NOMO-1 (cell line): ENCODE measurements at regions not wholly inside any gene's neighbourhood (a gene's known extent, or its start where the extent isn't known, plus 50 kb on each side); places are given as distances from the start of the nearest gene placed in this dataset.
"Not testable (repeated sequence)": the region's sequence is repeated elsewhere in the genome, so short reads cannot be mapped to it uniquely, and the experiment has no call there.

Experiments
- DNase-seq, 2 experiments: peaks; one replicate each; lab custom pipeline; 2025; ENCODE audit not compliant: unreplicated experiment in 2 of 2; lab: John Stamatoyannopoulos, UW

DNA sequence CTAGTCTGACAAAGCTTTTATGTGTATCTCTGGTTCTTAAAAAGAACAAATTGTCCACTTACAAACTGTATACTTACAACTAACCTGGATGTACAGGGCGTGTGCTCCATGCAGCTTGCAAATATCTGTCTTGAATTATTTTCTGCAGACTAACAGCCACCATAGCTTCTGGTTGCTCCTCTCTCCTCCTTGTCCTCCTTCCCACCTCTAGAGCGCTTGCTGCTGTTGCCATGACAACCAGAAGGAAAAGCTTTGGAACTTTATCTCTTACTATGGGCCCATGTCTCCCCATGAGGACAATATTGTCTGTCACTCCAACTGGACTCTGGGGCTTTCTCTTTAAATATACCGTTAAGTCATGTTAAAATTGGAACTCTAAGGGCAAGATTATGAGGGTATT is 71.5 kb upstream of the DHX40 start:
- no peak for DNase-seq

- DNase-seq, result no peak
Observed at GRCh38 chr17:59494757-59495368, 70.5 kb upstream of the DHX40 start.

GRCh38 chr17:59496178-59496577 is 69.2 kb upstream of the DHX40 start:
- no peak for DNase-seq

DNA sequence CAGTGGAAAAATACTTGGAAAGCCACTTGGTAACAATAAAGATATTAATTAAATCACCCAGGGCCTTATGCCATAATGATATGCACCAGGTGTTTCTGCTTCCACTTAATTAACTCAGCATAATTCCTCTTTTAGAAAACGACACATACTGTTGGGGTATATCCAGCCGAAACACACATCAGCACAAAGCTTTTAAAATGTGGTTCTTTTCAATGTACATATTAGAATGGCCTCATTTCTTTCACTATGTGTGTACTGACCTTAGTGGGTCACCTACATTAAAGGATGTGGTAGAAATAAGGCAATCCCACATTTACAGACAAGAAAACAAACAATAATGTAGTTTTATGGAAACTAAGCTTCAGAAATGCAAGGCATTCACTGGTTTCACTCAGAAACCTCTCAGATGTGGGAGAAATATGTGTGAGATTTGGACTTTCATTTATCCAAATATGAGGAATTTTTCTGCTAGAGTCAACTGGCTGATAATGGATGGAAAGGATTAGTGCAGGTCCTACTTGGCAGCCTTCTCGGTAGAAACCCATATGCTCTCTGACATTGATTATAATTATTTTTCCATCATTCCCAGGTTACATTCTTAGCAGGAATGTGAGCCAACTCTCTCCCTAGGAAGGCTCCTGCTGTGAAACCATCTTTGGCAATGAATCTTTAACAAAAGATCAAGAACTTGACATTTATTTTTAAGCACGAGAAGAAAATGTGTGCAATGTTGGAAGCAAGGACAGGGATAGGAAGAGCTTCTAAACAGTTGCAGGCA is 66.7 kb upstream of the DHX40 start:
- no peak for DNase-seq

DNA sequence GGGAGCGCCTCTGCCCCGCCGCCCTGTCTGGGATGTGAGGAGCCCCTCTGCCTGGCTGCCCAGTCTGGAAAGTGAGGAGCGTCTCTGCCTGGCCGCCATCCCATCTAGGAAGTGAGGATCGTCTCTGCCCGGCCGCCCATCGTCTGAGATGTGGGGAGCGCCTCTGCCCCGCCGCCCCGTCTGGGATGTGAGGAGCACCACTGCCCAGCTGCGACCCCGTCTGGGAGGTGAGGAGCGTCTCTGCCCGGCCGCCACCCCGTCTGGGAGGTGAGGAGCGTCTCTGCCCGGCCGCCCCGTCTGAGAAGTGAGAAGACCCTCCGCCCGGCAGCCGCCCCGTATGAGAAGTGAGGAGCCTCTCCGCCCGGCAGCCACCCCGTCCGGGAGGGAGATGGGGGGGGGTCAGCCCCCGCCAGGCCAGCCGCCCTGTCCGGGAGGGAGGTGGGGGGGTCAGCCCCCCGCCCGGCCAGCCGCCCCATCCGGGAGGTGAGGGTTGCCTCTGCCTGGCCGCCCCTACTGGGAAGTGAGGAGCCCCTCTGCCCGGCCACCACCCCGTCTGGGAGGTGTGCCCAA is 65.2 kb upstream of the DHX40 start:
- not testable (repeated sequence) for DNase-seq

DNA sequence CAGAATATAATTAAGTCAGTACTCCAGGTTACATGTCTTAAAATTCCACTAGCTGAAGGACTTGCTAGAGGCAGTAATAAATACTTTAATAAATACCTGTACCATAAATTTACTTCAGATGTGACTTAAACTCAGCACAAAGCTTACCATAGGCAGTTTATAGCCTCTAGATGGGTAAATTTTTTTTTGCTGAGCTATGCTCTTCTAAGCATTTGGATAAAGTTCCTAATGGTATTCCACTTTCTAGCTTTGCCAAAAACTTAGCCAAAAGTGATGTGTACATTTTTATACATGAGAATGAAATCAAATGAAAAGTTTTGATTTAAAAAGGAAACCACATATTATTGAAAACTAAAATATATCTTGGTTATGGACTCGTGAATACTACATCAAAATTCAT is 63.7 kb upstream of the DHX40 start:
- no peak for DNase-seq

DNA sequence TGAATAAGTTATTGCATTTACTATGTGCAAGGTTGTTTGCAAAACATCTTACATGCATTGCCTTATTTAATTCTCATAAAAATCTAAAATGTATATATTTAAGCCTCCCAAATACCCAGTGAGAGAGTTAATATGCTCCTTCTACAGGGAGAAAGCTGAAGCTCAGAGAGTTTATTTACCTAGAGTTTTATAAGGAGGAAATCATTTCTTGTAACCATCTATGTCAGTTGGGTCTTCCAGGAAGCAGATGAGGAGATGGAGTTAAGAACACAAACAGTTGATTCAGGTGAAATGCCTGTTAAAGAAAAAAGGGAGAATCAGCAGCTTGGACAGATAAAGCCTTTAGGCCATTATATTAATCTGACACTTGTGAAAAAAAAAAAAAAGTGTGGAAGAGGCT is 62.6 kb upstream of the DHX40 start:
- DNase-seq, result no peak

GRCh38 chr17:59503500-59503899 is 61.9 kb upstream of the DHX40 start:
- no peak for DNase-seq

- no peak for DNase-seq
Observed at GRCh38 chr17:59504821-59505220, 60.6 kb upstream of the DHX40 start.

- no peak for DNase-seq
Observed at GRCh38 chr17:59505610-59506276, 59.7 kb upstream of the DHX40 start.

DNA sequence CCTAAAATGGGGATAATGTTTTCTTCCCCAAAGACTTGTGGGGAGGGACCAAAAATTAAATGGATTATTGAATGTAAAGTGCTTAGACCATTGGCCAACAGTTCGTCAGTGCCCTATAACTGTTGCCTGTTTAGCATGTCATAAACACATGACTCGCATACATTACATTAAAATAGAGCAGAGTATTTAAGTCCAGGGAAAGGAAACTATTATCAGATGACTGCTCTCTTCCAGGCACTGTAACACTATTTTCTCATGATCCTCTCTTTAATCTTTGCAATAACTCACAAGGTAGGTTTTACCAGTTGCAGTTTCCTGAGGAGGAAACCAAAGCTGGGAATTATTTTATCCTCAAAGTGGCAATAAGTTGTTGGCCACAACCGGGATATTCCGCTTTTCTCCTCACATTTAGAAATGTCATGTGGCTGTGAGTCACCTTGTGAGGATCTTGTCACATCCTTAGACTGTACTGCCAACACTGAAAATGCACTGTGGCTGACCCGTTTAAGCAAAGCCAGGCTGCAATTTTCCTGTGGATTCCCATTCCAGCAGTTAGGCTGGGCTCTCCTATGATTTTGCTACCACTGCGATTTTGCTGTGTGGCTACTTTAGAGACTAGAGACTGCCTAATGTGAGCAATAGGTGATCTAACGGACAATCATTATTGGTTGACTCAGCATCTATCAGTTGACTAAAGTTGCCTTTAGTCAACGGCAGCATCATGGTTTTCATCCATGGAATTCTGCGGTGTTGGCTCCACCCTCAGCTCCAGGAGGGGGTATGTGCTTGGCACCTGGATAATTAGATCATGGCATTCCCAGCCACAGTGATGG is 58.3 kb upstream of the DHX40 start:
- no peak for DNase-seq

GRCh38 chr17:59508999-59509625 is 56.3 kb upstream of the DHX40 start:
- no peak for DNase-seq

- DNase-seq, result no peak
Observed at GRCh38 chr17:59510611-59511010, 54.8 kb upstream of the DHX40 start.

DNA sequence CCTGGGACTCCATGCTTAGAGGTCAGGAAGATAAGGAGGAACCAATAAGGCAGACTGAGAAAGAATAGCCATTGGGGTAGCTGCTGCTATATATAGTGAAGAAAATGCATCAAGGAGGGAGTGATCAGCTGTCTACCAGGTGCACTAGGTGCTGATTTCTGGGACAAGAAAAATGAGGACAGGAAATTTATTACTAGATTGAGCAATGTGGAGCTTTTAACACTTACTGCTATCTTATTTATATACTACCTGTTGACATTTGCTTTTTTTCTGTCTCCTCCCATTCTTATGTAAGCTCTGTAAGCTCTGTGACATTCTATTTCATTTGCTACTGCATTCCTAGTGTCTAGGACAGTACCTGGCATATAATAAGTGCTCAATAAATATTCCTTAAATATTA is 53.7 kb upstream of the DHX40 start:
- DNase-seq, result no peak

- DNase-seq, result peak in 1 of 2 experiments; percentile 83
Observed at GRCh38 chr17:59512844-59513385, 52.5 kb upstream of the DHX40 start.

GRCh38 chr17:59513934-59514841 is 51.2 kb upstream of the DHX40 start:
- DNase-seq, result peak; percentile 67 to 92
